ENCODE measurements at regions not wholly inside any gene's neighbourhood (a gene's known extent, or its start where the extent isn't known, plus 50 kb on each side); places are given as distances from the start of the nearest gene placed in this dataset.

DNA sequence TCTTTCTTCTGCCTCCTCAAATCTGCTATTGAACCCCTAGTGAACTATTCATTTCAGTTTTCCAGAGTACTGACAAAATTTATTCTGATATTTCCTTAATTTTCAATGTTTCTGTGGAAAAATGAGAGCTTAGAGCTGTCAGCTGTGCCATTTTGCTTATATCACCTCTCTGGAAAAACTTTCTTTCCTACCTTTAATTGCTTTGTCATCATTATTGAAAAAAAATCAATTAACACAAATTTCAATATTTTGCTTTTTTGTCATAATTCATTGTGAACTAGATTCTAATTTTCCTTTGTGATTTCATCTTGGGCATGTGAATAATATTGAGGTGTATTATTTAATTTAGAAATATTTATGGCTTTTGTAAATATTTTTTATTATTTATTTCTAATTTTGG, 126.5 kb downstream of the C1orf94 start:
- H3K27ac ChIP-seq = no peak overlapping the region
- in situ Hi-C loops (cut with MboI; ENCODE audit: low pct_unique_long_range_greater_than_20kb in 2 of 9, low sequenced_read_pairs in 9 of 9, unreplicated experiment in 9 of 9) = no loop called here
- no peaks in the 10 kb centered on the region for H3K4me1 ChIP-seq (replicated peaks in 1 of 2)
- no peak for ATAC-seq (replicated peaks in 6 of 8)
- H3K4me3 ChIP-seq = no peak overlapping the region

DNA sequence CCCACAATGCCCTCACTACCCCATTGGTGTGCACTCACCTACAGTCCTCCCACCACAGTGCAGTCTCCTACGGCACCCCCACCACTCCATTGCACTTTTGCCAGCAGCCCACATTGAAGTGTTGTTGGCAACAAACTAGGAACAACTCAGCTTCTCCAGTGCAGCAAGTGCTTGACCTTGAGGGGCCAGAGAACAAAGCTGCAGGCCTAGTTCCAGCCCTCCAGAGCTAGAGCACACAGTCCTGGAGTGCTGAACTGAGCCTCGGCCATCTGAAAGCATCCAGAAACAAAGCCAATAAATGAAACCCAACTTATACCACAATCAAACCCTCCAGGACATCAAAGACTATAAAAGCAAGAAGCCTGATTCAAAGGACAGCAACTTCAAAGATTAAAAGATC, 129.9 kb downstream of the C1orf94 start:
- ATAC-seq (replicated peaks in 6 of 8) = no peak
- WGBS, 10 experiments = 67 to 100% (median 78%) methylated on average over 1 to 2 of the region's 2 CpGs; no CpG with 5 or more reads in 6 of the 10 experiments
- in situ Hi-C loops (cut with MboI; ENCODE audit: low pct_unique_long_range_greater_than_20kb in 2 of 9, low sequenced_read_pairs in 9 of 9, unreplicated experiment in 9 of 9) = no loop called here
- Histone ChIP-seq H3K4me1 (replicated peaks in 1 of 2) (no peaks in the 10 kb centered on the region), H3K27ac (no peak overlapping the region), H3K4me3 (no peak overlapping the region)

DNA sequence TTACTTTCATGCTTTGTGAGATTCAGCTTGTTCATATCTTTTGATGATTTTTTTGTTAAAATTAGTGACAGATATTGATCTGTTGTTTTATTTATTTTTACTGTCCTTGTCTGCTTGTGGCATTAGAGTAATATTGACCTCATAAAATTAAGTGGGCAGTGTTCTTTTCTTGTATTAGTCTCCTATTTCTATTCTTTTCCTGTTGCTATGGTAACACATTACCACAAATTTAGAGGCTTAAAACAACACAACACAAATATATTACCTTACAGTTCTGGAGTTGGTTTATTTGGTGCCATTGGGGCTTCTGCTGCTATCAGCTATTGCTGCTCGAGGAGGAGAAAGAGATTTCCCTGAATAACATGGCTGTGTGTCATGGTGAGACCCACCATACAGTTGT, 135.7 kb downstream of the C1orf94 start:
- 0 to 57% (median 20%) methylated on average over 1 of the region's 1 CpG; no CpG with 5 or more reads in 5 of the 10 experiments for WGBS, 10 experiments
- Histone ChIP-seq H3K4me3 (no peak overlapping the region), H3K4me1 (replicated peaks in 1 of 2) (no peaks in the 10 kb centered on the region), H3K27ac (no peak overlapping the region)
- no peak for ATAC-seq (replicated peaks in 6 of 8)
- in situ Hi-C loops (cut with MboI; ENCODE audit: low pct_unique_long_range_greater_than_20kb in 2 of 9, low sequenced_read_pairs in 9 of 9, unreplicated experiment in 9 of 9) = no loop called here

DNA sequence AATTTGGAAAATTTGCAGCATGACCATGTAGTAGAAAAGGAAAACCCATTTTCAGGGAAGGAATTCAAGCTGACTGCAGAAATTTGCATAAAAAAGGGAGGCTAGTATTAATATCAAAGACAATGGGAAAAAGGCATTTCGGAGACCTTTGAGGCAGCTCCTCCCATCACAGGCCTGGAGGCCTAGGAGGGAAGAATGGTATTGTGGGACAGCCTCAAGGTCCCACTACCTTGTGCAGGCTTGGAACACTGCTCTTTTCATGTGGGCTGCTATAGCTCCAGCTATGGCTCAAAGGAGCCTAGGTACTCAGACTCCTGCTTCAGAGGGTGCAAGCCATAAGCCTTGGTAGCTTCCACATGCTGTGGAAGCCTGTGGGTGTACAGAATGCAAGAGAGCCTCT, 139.3 kb downstream of the C1orf94 start:
- in situ Hi-C loops (cut with MboI; ENCODE audit: low pct_unique_long_range_greater_than_20kb in 2 of 9, low sequenced_read_pairs in 9 of 9, unreplicated experiment in 9 of 9) = no loop called here
- no peak overlapping the region for H3K4me3 ChIP-seq
- H3K27ac ChIP-seq = no peak overlapping the region
- H3K4me1 ChIP-seq (replicated peaks in 1 of 2) = no peaks in the 10 kb centered on the region
- no peak for ATAC-seq (replicated peaks in 6 of 8)
- 0 to 67% (median 56%) methylated on average over 1 of the region's 1 CpG; no CpG with 5 or more reads in 3 of the 10 experiments for whole genome bisulfite sequencing, 10 experiments

DNA sequence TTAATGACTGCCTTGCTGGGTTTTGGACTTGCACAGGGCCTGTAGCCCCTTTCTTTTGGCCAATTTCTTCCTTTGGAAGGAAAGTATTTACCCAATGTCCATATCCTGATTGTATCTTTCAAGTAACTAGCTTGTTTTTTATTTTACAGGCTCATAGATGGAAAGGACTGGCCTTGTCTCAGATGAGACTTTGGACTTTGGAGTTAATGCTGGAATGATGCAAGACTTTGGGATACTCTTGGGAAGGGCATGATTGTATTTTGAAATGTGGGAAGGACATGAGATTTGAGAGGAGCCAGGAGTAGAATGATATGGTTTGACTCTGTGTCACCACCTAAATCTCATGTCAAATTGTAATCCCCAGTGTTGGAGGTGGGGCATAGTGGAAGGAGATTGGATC, 140.1 kb downstream of the C1orf94 start:
- in situ Hi-C loops (cut with MboI; ENCODE audit: low pct_unique_long_range_greater_than_20kb in 2 of 9, low sequenced_read_pairs in 9 of 9, unreplicated experiment in 9 of 9) = no loop called here
- H3K4me1 ChIP-seq (replicated peaks in 1 of 2) = no peaks in the 10 kb centered on the region
- no peak for ATAC-seq (replicated peaks in 6 of 8)
- H3K4me3 ChIP-seq = no peak overlapping the region
- no peak overlapping the region for H3K27ac ChIP-seq

DNA sequence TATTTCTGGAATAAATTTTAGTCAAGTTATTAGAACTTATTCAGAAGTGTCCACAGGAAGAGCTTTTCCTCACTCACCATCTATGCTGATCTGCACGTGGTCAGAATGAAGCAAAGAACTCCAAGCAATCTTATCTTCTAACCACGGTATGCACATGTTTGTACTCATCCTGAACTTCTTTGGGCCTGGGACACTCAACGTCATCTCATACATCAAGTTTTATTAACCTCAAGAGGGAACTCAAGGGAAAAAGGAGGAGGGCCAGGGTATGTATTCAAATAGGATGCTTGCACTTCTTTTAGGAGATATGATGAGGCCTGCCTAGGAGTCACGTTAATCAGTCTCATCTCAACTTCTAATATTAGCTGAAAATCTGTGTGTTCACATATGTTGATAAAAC, 142.5 kb downstream of the C1orf94 start:
- in situ Hi-C loops (cut with MboI; ENCODE audit: low pct_unique_long_range_greater_than_20kb in 2 of 9, low sequenced_read_pairs in 9 of 9, unreplicated experiment in 9 of 9) = no loop called here
- ATAC-seq (replicated peaks in 6 of 8) = peak in 2 of 8 experiments; percentile 46 to 57
- no peaks in the 10 kb centered on the region for H3K4me1 ChIP-seq (replicated peaks in 1 of 2)
- WGBS, 10 experiments = 0 to 100% (median 75%) methylated on average over 1 to 4 of the region's 4 CpGs; no CpG with 5 or more reads in 1 of the 10 experiments
- H3K4me3 ChIP-seq = no peak overlapping the region
- no peak overlapping the region for H3K27ac ChIP-seq

DNA sequence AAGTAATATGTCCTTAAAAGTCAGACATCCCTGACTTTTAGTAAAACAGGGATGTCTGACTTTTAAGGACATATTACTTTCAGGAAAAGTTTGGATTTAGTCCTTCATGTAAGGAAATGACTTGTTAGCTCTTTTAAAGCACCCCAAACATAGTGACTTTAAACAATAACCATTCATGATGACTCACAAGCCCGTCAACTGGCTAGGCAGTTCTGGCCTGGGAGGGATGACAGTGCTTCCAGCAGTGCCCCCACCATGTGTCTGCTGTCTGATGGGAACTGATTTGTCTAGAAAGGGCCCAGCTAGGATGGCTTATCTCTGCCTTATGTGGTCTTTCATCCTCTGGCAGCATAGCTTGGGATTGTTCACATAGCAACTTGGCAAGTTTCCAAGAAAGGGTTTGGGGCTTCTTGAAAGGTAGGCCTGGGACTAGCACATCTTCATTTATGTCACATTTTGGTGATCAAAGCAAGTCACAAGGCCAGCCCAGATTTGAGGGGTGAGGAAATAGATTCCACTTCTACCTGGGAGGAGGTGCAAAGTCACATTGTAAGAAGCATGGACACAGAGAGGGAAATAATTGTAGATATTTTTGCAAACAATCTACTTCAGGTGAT, 143.5 kb downstream of the C1orf94 start:
- Histone ChIP-seq H3K27ac (no peak overlapping the region), H3K4me3 (no peak overlapping the region), H3K4me1 (replicated peaks in 1 of 2) (no peaks in the 10 kb centered on the region)
- 0 to 44% (median 33%) methylated on average over 1 of the region's 1 CpG; no CpG with 5 or more reads in 7 of the 10 experiments for WGBS, 10 experiments
- ATAC-seq (replicated peaks in 6 of 8) = peak in 2 of 8 experiments; percentile 37 to 60
- in situ Hi-C loops (cut with MboI; ENCODE audit: low pct_unique_long_range_greater_than_20kb in 2 of 9, low sequenced_read_pairs in 9 of 9, unreplicated experiment in 9 of 9) = no loop called here

DNA sequence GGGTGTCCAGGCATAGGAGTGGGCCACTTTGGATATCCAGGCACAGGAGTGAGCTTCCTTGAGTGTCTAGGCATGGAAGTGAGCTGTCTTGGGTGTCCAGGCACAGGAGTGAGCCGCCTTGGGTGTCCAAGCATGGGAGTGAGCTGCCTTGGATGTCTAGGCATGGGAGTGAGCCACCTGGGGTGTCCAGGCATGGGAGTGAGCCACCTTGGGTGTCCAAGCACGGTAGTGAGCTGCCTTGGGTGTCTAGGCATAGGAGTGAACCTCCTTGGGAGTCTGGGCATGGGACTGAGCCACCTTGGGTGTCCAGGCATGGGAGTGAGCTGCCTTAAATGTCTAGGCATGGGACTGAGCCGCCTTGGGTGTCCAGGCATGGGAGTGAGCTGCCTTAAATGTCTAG, 146.3 kb downstream of the C1orf94 start:
- Histone ChIP-seq H3K4me1 (replicated peaks in 1 of 2) (no peaks in the 10 kb centered on the region), H3K27ac (no peak overlapping the region), H3K4me3 (no peak overlapping the region)
- in situ Hi-C loops (cut with MboI; ENCODE audit: low pct_unique_long_range_greater_than_20kb in 2 of 9, low sequenced_read_pairs in 9 of 9, unreplicated experiment in 9 of 9) = no loop called here
- ATAC-seq (replicated peaks in 6 of 8) = no peak
- WGBS, 10 experiments = 0 to 60% (median 41%) methylated on average over 1 to 3 of the region's 3 CpGs; no CpG with 5 or more reads in 5 of the 10 experiments

DNA sequence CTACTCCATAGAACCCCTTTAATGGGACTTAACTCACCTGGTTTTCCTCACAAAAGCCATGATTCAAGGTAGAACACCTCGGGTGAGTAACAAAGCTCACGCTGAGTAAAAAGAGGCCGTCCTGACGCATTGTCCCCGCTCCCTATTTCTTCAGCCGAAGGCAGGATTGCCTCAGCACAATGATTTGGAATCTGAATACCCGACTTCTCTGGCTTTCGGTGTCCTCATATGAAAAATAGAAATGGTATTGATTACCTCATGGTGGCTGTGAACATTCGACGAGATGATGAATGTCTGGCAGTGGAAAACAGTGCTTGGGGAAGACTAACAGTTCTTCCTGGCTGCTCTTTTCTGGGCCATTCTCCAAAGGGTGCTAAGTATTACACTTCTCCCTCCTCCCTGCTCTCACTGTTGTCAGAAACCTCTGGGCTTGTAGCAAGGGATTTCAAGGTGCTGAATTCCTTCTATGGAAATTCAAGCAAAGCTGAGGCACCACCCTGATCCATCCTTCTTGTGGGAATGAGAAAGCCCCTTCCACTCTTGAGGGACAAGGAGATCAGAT, 148.3 kb downstream of the C1orf94 start:
- ATAC-seq (replicated peaks in 6 of 8) = peak in 3 of 8 experiments; percentile 30 to 67 (median 56)
- H3K4me3 ChIP-seq = no peak overlapping the region
- H3K4me1 ChIP-seq (replicated peaks in 1 of 2) = no peaks in the 10 kb centered on the region
- WGBS, 10 experiments = 30 to 83% (median 68%) methylated on average over 7 to 10 of the region's 10 CpGs; no CpG with 5 or more reads in 4 of the 10 experiments
- no peak overlapping the region for H3K27ac ChIP-seq
- in situ Hi-C loops (cut with MboI; ENCODE audit: low pct_unique_long_range_greater_than_20kb in 2 of 9, low sequenced_read_pairs in 9 of 9, unreplicated experiment in 9 of 9) = no loop called here

DNA sequence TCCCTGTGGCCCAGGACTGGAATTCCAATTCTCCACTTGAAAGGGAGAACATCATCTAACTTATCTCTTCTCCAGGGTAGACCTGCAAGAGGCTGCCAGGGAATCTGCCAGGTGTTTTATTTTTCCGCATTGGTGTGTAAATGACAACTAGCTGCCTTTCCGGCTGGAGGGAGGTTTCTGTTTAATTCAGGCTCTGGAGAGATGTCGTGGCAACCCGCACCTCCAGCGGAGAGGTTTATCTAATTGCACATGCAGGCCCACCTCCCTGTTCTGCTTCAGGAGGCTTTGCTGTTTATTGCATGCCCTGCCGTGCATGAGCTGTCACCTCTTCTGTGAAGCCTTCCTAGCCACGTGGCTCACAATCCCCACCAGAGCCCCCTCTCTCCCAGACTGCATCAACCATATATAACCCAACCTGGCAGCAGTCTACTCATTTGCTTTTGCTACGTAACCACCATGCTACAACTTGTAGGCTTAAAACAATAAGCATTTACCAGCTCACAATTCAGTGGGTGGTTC, 151.6 kb downstream of the C1orf94 start:
- peak in 3 of 8 experiments; percentile 38 to 80 (median 57) for ATAC-seq (replicated peaks in 6 of 8)
- in situ Hi-C loops (cut with MboI; ENCODE audit: low pct_unique_long_range_greater_than_20kb in 2 of 9, low sequenced_read_pairs in 9 of 9, unreplicated experiment in 9 of 9) = no loop called here
- WGBS, 10 experiments = 44 to 100% (median 50%) methylated on average over 1 to 8 of the region's 8 CpGs; no CpG with 5 or more reads in 4 of the 10 experiments
- Histone ChIP-seq H3K4me1 (replicated peaks in 1 of 2) (no peaks in the 10 kb centered on the region), H3K4me3 (no peak overlapping the region), H3K27ac (no peak overlapping the region)

DNA sequence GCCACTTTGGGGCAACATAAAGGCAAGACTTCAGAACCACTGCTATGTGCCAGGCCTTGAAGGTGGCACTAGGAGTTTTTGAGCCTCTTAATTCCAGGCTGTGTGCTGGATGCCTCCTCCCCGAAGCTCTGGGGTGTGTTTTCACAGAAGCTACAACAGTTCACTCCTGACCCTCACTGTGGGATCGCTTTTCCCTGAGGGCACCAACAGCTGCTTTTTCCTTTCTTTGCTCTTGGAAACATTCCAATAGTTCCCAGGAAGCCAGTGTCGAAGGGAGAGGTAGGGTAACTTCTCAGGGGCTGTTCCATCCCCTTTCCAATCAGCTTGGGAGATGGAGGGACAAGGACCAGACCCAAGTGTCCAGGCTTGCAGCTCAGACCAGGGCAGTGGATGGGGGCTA, 153.4 kb downstream of the C1orf94 start:
- WGBS, 10 experiments = 13 to 65% (median 45%) methylated on average over 2 to 3 of the region's 3 CpGs; no CpG with 5 or more reads in 5 of the 10 experiments
- in situ Hi-C loops (cut with MboI; ENCODE audit: low pct_unique_long_range_greater_than_20kb in 2 of 9, low sequenced_read_pairs in 9 of 9, unreplicated experiment in 9 of 9) = no loop called here
- no peak overlapping the region for H3K27ac ChIP-seq
- no peak for ATAC-seq (replicated peaks in 6 of 8)
- no peaks in the 10 kb centered on the region for H3K4me1 ChIP-seq (replicated peaks in 1 of 2)
- no peak overlapping the region for H3K4me3 ChIP-seq

DNA sequence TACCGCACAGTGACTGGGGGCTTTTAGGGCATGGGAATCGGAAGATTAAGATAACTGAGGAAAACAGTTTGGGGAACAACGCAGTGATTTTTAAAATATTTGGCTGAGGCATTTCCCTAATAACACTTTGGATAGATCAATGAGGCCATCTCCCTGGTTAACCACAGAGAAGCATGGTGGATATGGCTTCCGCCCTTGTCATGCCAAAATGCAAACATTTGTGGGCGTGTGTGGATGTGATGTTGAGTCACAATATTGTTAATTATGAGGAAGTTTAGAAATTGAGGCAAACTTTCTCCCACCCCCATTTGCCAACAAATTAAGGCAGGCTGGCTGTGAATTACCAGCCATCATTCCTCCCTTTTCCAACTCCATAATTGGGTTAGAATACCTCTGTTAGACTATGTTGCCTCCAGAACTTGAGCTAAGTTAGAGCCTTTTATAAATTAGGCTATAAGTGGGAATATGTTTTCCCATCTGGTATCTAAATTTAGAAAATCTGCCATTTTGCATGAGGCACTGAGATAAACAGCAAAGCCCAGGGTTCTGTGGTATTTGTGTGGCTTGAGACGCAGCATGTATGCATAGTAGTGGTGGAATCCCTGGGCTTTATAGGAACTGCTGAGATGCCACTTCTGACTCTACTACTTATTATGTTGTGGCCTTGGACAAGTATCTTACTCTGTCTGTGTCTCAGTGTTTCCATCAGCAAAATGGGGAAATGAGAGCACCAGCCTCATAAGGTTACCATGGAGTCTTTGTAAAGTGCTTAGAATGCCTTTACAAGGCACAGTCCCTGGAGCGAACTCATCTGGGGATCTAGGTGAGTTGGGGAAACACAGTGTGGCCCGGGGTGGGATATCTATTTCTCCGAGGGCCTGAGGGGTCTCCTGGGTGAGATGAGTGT, 154.6 kb downstream of the C1orf94 start:
- 20 to 100% (median 79%) methylated on average over 3 to 9 of the region's 9 CpGs; no CpG with 5 or more reads in 1 of the 10 experiments for WGBS, 10 experiments
- peak in 2 of 8 experiments; percentile 84 to 90 for ATAC-seq (replicated peaks in 6 of 8)
- in situ Hi-C loops (cut with MboI; ENCODE audit: low pct_unique_long_range_greater_than_20kb in 2 of 9, low sequenced_read_pairs in 9 of 9, unreplicated experiment in 9 of 9) = no loop called here
- Histone ChIP-seq H3K4me3 (no peak overlapping the region), H3K4me1 (replicated peaks in 1 of 2) (no peaks in the 10 kb centered on the region), H3K27ac (no peak overlapping the region)

DNA sequence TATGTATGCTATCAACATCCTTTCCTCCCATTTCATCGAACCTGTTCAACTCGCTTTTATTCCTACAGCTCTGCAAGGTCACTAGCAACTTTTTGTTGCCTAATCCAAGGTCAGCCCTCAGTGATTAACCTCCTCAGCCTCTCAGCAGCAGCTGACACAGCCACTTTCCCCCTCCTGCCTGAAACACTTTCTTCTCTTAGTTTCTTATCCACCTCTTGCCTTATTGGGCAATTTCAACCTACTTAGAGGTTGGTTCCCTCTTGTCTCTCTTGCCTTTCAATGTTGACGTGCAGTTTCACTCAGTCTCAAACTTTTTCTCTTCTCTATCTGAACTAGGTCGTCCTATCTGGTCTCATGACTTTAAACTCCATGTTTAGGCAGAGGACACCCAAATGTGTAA, 156.3 kb downstream of the C1orf94 start:
- in situ Hi-C loops (cut with MboI; ENCODE audit: low pct_unique_long_range_greater_than_20kb in 2 of 9, low sequenced_read_pairs in 9 of 9, unreplicated experiment in 9 of 9) = no loop called here
- Histone ChIP-seq H3K4me3 (no peak overlapping the region), H3K27ac (no peak overlapping the region), H3K4me1 (replicated peaks in 1 of 2) (no peaks in the 10 kb centered on the region)
- WGBS, 10 experiments = 27 to 67% (median 41%) methylated on average over 1 to 4 of the region's 4 CpGs
- no peak for ATAC-seq (replicated peaks in 6 of 8)

Data from motor neuron (in vitro differentiated cells).